AG04449 (cell line): ENCODE measurements at regions not wholly inside any gene's neighbourhood (a gene's known extent, or its start where the extent isn't known, plus 50 kb on each side); places are given as distances from the start of the nearest gene placed in this dataset.

ENCODE experiments used
- CTCF ChIA-PET: fragments of 350-600 bp; formaldehyde crosslinking; extraction: SDS; loops from one replicate; lab custom pipeline; 2021; ENCODE audit warnings: antibody characterized with exemption; lab: Yijun Ruan, JAX
- POLR2A ChIA-PET: fragments of 400-600, 350-600 bp; formaldehyde crosslinking; extraction: SDS; loops from one replicate; lab custom pipeline; 2020; ENCODE audit warnings: antibody characterized with exemption, inconsistent platforms; lab: Yijun Ruan, JAX
- DNase-seq: peaks from one replicate; pipeline ENCODE4 v3.0.0-alpha.2; 2010; ENCODE audit warnings: low read depth, low spot score
- H3K4me3 ChIP-seq: 2 replicates; pipeline ENCODE4 v1.5.1; 2011; ENCODE audit warnings: low read depth, mild to moderate bottlenecking, control low read depth, low read length
- TF ChIP-seq, protein P1 (sequence below): IDR thresholded peaks from one replicate; pipeline ENCODE4 v1.5.1; 2011; ENCODE audit warnings: mild to moderate bottlenecking, moderate library complexity, low read length, control low read depth, inconsistent platforms; ENCODE audit not compliant: insufficient read depth; ENCODE audit errors: missing control alignments

- POLR2A ChIA-PET: no interaction called here
- no peak overlapping the region for H3K4me3 ChIP-seq
- CTCF ChIA-PET: interaction anchor here (1.0 kb wide), 1 partner anchor 16 kb away, joined by 3 read pairs; no protein-coding TSS in a partner anchor
- no peak for DNase-seq
- TF ChIP-seq, protein P1, sequence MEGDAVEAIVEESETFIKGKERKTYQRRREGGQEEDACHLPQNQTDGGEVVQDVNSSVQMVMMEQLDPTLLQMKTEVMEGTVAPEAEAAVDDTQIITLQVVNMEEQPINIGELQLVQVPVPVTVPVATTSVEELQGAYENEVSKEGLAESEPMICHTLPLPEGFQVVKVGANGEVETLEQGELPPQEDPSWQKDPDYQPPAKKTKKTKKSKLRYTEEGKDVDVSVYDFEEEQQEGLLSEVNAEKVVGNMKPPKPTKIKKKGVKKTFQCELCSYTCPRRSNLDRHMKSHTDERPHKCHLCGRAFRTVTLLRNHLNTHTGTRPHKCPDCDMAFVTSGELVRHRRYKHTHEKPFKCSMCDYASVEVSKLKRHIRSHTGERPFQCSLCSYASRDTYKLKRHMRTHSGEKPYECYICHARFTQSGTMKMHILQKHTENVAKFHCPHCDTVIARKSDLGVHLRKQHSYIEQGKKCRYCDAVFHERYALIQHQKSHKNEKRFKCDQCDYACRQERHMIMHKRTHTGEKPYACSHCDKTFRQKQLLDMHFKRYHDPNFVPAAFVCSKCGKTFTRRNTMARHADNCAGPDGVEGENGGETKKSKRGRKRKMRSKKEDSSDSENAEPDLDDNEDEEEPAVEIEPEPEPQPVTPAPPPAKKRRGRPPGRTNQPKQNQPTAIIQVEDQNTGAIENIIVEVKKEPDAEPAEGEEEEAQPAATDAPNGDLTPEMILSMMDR: no peak
Measured at GRCh38 chr18:75554644-75555185, 127.2 kb upstream of the SMIM21 start.

- CTCF ChIA-PET: no interaction called here
- H3K4me3 ChIP-seq: no peak overlapping the region
- DNase-seq: no peak
- TF ChIP-seq, protein P1: no peak
- POLR2A ChIA-PET: no interaction called here
Measured at GRCh38 chr18:75554176-75554575, 126.7 kb upstream of the SMIM21 start.

- CTCF ChIA-PET: no interaction called here
- POLR2A ChIA-PET: no interaction called here
- DNase-seq: no peak
- no peak overlapping the region for H3K4me3 ChIP-seq
- TF ChIP-seq, protein P1: no peak
Measured at GRCh38 chr18:75553021-75553420, 125.5 kb upstream of the SMIM21 start.

DNA sequence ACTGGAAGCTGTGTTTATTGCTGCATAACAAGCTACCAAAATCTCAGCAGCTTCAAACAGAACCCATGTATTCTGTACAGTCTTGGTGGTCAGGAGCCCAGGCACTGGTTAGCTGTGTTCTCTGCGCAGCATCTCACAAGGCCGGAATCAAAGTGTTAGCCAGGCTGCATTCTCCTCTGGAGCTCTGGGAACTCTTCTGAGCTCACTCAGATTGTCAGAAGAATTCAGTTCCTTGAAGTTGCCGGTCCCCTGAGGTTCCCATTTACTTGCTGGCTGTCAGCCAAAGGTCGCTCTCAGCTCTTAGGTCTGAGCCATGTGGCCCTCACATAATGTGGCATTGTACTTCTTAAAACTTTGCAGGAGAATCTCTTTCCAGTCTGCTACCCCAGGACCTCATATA lies 123.6 kb upstream of the SMIM21 start:
- TF ChIP-seq, protein P1: no peak
- CTCF ChIA-PET: no interaction called here
- no peak for DNase-seq
- no peak overlapping the region for H3K4me3 ChIP-seq
- POLR2A ChIA-PET: interaction anchor here (0.6 kb wide), 1 partner anchor 17 kb away, joined by 3 read pairs; no protein-coding TSS in a partner anchor

- TF ChIP-seq, protein P1: no peak
- no peak for DNase-seq
- POLR2A ChIA-PET: no interaction called here
- no peak overlapping the region for H3K4me3 ChIP-seq
- CTCF ChIA-PET: interaction anchor here (1.5 kb wide), 1 partner anchor 11 kb away, joined by 6 read pairs; no protein-coding TSS in a partner anchor
Measured at GRCh38 chr18:75548353-75548905, 120.9 kb upstream of the SMIM21 start.

DNA sequence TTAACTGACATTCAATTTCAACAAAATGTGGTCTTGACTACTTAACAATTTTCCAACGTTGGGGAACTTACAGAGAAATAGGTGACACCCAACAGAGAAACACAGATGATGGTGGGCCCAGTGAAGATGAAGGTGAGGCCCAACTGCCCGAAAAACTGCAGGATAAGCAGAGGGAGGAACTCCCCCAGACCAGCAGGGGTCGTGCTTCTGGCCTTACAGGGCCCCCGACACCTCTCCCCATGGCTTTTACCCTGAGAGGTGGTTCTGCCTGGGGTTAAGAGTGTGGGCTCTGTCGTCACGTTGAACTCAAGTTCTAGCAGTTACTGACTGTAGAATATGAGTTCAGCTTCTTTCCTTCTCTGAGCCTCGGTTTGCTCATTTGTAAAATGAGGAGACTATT lies 119.5 kb upstream of the SMIM21 start:
- ChIA-PET CTCF (interaction anchor here (1.5 kb wide), 1 partner anchor 9 kb away, joined by 6 read pairs; no protein-coding TSS in a partner anchor), POLR2A (no interaction called here)
- no peak overlapping the region for H3K4me3 ChIP-seq
- DNase-seq: no peak
- TF ChIP-seq, protein P1: no peak
